ENCODE measurements at regions not wholly inside any gene's neighbourhood (a gene's known extent, or its start where the extent isn't known, plus 50 kb on each side); places are given as distances from the start of the nearest gene placed in this dataset.

- TF ChIP-seq ZNF16 (tag by site-specific recombination; IDR thresholded peaks at IDR 0.05; ENCODE audit: low read depth) (no peak), ZBTB1 (tag by site-specific recombination; IDR thresholded peaks at IDR 0.05) (no peak), ZNF138 (tag by site-specific recombination; IDR thresholded peaks at IDR 0.05; ENCODE audit: borderline replicate concordance) (no peak), ZNF146 (tag by site-specific recombination; IDR thresholded peaks at IDR 0.05) (no peak), REST (tag by site-specific recombination; IDR thresholded peaks at IDR 0.05) (no peak), ZNF658 (tag by site-specific recombination; IDR thresholded peaks at IDR 0.05) (no peak)
These were observed 176.3 kb upstream of the PARP11 start (continued) for GRCh38 chr12:4049298-4050080.

DNA sequence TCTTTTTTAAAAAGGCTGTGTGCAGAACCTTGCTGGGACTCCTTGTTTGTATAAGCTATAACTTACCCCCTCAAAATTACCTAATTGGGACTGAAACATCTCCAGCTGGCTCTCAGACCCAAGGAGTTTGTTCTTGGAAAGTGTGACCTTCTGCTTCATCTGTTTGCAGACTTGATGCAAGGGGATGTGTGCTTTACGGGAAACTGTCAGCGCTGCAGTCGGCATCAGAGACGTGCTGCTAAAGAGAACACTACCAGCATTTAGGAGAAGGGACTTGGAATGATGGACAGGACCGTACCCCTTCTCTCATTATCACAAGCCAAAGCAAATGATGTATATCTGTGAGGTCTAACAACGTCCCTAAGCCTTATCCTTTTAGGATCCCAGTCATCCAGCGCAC lies 174.2 kb upstream of the PARP11 start:
- no peak for TF ChIP-seq ZSCAN23 (tag by site-specific recombination; IDR thresholded peaks at IDR 0.05)
- TF ChIP-seq ZNF791 (tag by site-specific recombination; IDR thresholded peaks at IDR 0.05), result no peak
- TF ChIP-seq ZBTB21 (tag by site-specific recombination; IDR thresholded peaks at IDR 0.05), result no peak
- no peak for TF ChIP-seq ZFHX2 (tag by site-specific recombination; conservative IDR thresholded peaks at IDR 0.05)
- no peak for TF ChIP-seq ZNF112 (tag by site-specific recombination; IDR thresholded peaks at IDR 0.05)
- TF ChIP-seq KLF1 (tag by site-specific recombination; IDR thresholded peaks at IDR 0.05), result no peak
- TF ChIP-seq ZNF701 (tag by site-specific recombination; IDR thresholded peaks at IDR 0.05), result no peak
- TF ChIP-seq, protein P1, sequence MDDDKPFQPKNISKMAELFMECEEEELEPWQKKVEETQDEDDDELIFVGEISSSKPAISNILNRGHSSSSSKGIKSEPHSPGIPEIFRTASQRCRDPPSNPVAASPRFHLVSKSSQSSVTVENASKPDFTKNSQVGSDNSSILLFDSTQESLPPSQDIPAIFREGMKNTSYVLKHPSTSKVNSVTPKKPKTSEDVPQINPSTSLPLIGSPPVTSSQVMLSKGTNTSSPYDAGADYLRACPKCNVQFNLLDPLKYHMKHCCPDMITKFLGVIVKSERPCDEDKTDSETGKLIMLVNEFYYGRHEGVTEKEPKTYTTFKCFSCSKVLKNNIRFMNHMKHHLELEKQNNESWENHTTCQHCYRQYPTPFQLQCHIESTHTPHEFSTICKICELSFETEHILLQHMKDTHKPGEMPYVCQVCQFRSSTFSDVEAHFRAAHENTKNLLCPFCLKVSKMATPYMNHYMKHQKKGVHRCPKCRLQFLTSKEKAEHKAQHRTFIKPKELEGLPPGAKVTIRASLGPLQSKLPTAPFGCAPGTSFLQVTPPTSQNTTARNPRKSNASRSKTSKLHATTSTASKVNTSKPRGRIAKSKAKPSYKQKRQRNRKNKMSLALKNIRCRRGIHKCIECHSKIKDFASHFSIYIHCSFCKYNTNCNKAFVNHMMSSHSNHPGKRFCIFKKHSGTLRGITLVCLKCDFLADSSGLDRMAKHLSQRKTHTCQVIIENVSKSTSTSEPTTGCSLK (tag by site-specific recombination; IDR thresholded peaks at IDR 0.05), result no peak
- no peak for TF ChIP-seq ZNF146 (tag by site-specific recombination; IDR thresholded peaks at IDR 0.05)
- no peak for TF ChIP-seq ZNF23 (tag by site-specific recombination; IDR thresholded peaks at IDR 0.05; ENCODE audit: borderline replicate concordance)
- TF ChIP-seq EGR2 (tag by site-specific recombination; IDR thresholded peaks at IDR 0.05; ENCODE audit: low read depth), result no peak
- no peak for TF ChIP-seq ZNF561 (tag by site-specific recombination; IDR thresholded peaks at IDR 0.05; ENCODE audit: borderline replicate concordance)
- no peak for TF ChIP-seq ZNF133 (tag by site-specific recombination; IDR thresholded peaks at IDR 0.05)
- TF ChIP-seq ZNF140 (tag by site-specific recombination; IDR thresholded peaks at IDR 0.05), result no peak
- TF ChIP-seq ZNF514 (tag by site-specific recombination; IDR thresholded peaks at IDR 0.05), result no peak
- no peak for TF ChIP-seq ZSCAN16 (tag by site-specific recombination; IDR thresholded peaks at IDR 0.05)
- no peak for TF ChIP-seq ZNF114 (tag by site-specific recombination; IDR thresholded peaks at IDR 0.05)
- no peak for TF ChIP-seq ZNF704 (tag by site-specific recombination; IDR thresholded peaks at IDR 0.05)
- no peak for TF ChIP-seq ZNF350 (tag by site-specific recombination; IDR thresholded peaks at IDR 0.05)
- no peak for TF ChIP-seq ZBTB17 (tag by site-specific recombination; IDR thresholded peaks at IDR 0.05)
- Histone ChIP-seq H3K4me3 (ENCODE audit: low read depth, low read length) (no peak overlapping the region), H3K9me3 (ENCODE audit: control insufficient read depth, insufficient read depth, low read depth, low read length) (no peaks in the 10 kb centered on the region), H3K4me1 (ENCODE audit: control insufficient read depth, insufficient read depth, low read length) (no peaks in the 10 kb centered on the region), H3K27ac (ENCODE audit: extremely low read depth, low read depth, low read length) (no peak overlapping the region), H3K36me3 (ENCODE audit: control insufficient read depth in 2 of 2, insufficient read depth in 1 of 2, low read length in 2 of 2) (no peaks in the 10 kb centered on the region)
- POLR2A ChIA-PET, result no interaction called here
- CTCF ChIA-PET, result interaction anchor here (0.7 to 1.7 kb wide), 2 partner anchors 9 to 13 kb away, joined by 3 to 14 read pairs; no protein-coding TSS in a partner anchor
